ENCODE measurements at regions not wholly inside any gene's neighbourhood (a gene's known extent, or its start where the extent isn't known, plus 50 kb on each side); places are given as distances from the start of the nearest gene placed in this dataset.

- Histone ChIP-seq H4K5ac (ENCODE audit: insufficient read length, low read depth, low read length) (no peak overlapping the region), H3K27ac (ENCODE audit: low read depth, low read length) (no peak overlapping the region), H2AFZ (ENCODE audit: low read length) (0 out of 2 replicates have a peak overlapping the region, but pooled peaks have one; percentile 3), H3K18ac (ENCODE audit: extremely low read depth, low read length) (no peak overlapping the region), H3K23me2 (ENCODE audit: low read depth, low read length) (no peaks in the 10 kb centered on the region), H2BK12ac (ENCODE audit: low read depth, low read length) (no peak overlapping the region), H3K14ac (ENCODE audit: insufficient read length) (no peak overlapping the region), H4K20me1 (replicated peaks in 1 of 2; ENCODE audit: control insufficient read depth in 1 of 2, insufficient read depth in 2 of 2, low read length in 2 of 2) (no peaks in the 10 kb centered on the region), H2BK15ac (ENCODE audit: low read length) (no peak overlapping the region), H3K23ac (ENCODE audit: insufficient read length) (no peak overlapping the region), H4K91ac (replicated peaks; ENCODE audit: insufficient read length, low read length) (no peak overlapping the region), H2BK5ac (ENCODE audit: low read depth, low read length) (no peak overlapping the region), H2BK20ac (ENCODE audit: low read length) (no peak overlapping the region), H3K56ac (replicated peaks; ENCODE audit: insufficient read length, low read depth, low read length) (no peak overlapping the region), H2BK120ac (replicated peaks; ENCODE audit: low read depth, low read length) (no peak overlapping the region), H3K79me1 (ENCODE audit: low read depth, low read length) (no peaks in the 10 kb centered on the region), H3K79me2 (ENCODE audit: control insufficient read depth in 1 of 2, insufficient read depth in 2 of 2, low read length in 2 of 2) (no peaks in the 10 kb centered on the region), H3K4me3 (ENCODE audit: extremely low read depth in 1 of 4, insufficient read depth in 2 of 4, low read depth in 3 of 4, low read length in 4 of 4) (no peak overlapping the region), H3K9ac (replicated peaks in 1 of 4; ENCODE audit: extremely low read depth in 1 of 4, low read depth in 3 of 4, low read length in 3 of 4) (no peak overlapping the region), H3K4ac (replicated peaks; ENCODE audit: insufficient read length, low read depth, low read length) (no peak overlapping the region), H4K8ac (ENCODE audit: extremely low read depth, insufficient read depth, low read length) (no peak overlapping the region), H3K36me3 (ENCODE audit: control insufficient read depth in 2 of 4, insufficient read depth in 4 of 4, low read length in 3 of 4) (no peaks in the 10 kb centered on the region), H3K4me1 (replicated peaks in 1 of 4; ENCODE audit: control insufficient read depth in 3 of 4, insufficient read depth in 4 of 4, low read length in 3 of 4) (no peaks in the 10 kb centered on the region), H3K27me3 (replicated peaks in 1 of 4; ENCODE audit: control insufficient read depth in 3 of 4, extremely low read depth in 1 of 4, insufficient read depth in 3 of 4, low read length in 3 of 4) (no peaks in the 10 kb centered on the region), H3K4me2 (ENCODE audit: insufficient read depth in 1 of 2, low read depth in 2 of 2, low read length in 2 of 2) (no peak overlapping the region), H3K9me3 (ENCODE audit: insufficient read depth in 2 of 2, low read depth in 1 of 2, low read length in 1 of 2) (no peaks in the 10 kb centered on the region), H2AK5ac (ENCODE audit: low read depth, low read length) (no peak overlapping the region)
- 86% methylated on average over 3 of the region's 3 CpGs; no CpG with 5 or more reads in 1 of the 2 experiments for WGBS, 2 experiments (ENCODE audit: extremely low coverage in 1 of 2, insufficient coverage in 1 of 2, insufficient read length in 1 of 2, insufficient replicate concordance in 2 of 2, low coverage in 1 of 2, low lambda C conversion rate in 2 of 2, missing lambda C conversion rate in 1 of 2)
- no peak for DNase-seq (ENCODE audit: low read depth in 1 of 2, low spot score in 2 of 2)
- POLR2A ChIA-PET (ENCODE audit: partially characterized antibody) = no interaction called here
- no peak for FAIRE-seq
- CTCF ChIA-PET (ENCODE audit: partially characterized antibody) = interaction anchor here (0.6 to 0.9 kb wide), 2 partner anchors 12 to 791 kb away, joined by 3 to 4 read pairs; no protein-coding TSS in a partner anchor
- TF ChIP-seq JUN (IDR thresholded peaks at IDR 0.05; ENCODE audit: low read depth, low read length) (no peak), SP4 (IDR thresholded peaks at IDR 0.05; ENCODE audit: low read length) (no peak), MAFK (IDR thresholded peaks at IDR 0.05; ENCODE audit: low read depth, low read length) (no peak), SIN3A (conservative IDR thresholded peaks at IDR 0.05 in 1 of 2, IDR thresholded peaks at IDR 0.05 in 1 of 2; ENCODE audit: low read depth in 1 of 2, low read length in 2 of 2) (no peak), HDAC6 (IDR thresholded peaks at IDR 0.05; ENCODE audit: low read depth, low read length) (no peak), TBP (IDR thresholded peaks at IDR 0.05; ENCODE audit: low read depth, low read length) (no peak), RBBP5 (IDR thresholded peaks at IDR 0.05; ENCODE audit: borderline replicate concordance, low read depth, low read length) (no peak)
- TF ChIP-seq, protein P1, sequence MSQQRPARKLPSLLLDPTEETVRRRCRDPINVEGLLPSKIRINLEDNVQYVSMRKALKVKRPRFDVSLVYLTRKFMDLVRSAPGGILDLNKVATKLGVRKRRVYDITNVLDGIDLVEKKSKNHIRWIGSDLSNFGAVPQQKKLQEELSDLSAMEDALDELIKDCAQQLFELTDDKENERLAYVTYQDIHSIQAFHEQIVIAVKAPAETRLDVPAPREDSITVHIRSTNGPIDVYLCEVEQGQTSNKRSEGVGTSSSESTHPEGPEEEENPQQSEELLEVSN (IDR thresholded peaks at IDR 0.05) = no peak
Observed at GRCh38 chr12:114779186-114779585, 95.2 kb upstream of the TBX3 start.

Data from H1 (cell line).